ENCODE measurements at regions not wholly inside any gene's neighbourhood (a gene's known extent, or its start where the extent isn't known, plus 50 kb on each side); places are given as distances from the start of the nearest gene placed in this dataset.

DNA sequence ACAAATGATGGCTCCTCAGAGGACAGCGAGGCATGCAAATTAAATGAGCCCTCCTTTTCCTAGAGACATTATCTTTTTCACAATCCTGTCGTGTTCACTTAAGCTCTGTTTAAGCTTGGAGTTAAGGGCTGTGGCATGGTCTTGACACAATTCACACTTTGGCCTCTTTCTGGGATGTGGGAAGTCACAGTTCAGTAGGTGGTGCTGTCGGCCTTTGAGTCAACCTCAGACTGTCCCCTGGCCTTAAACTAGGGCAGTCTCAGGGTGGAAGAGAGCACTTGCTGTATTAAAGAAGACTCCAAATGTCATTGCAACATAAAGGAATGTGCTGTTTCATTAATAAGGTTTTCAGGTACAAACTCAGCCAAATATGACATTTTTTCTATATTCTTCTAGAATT, 351.0 kb downstream of the MCTP2 start:
- TF ChIP-seq, protein P1, sequence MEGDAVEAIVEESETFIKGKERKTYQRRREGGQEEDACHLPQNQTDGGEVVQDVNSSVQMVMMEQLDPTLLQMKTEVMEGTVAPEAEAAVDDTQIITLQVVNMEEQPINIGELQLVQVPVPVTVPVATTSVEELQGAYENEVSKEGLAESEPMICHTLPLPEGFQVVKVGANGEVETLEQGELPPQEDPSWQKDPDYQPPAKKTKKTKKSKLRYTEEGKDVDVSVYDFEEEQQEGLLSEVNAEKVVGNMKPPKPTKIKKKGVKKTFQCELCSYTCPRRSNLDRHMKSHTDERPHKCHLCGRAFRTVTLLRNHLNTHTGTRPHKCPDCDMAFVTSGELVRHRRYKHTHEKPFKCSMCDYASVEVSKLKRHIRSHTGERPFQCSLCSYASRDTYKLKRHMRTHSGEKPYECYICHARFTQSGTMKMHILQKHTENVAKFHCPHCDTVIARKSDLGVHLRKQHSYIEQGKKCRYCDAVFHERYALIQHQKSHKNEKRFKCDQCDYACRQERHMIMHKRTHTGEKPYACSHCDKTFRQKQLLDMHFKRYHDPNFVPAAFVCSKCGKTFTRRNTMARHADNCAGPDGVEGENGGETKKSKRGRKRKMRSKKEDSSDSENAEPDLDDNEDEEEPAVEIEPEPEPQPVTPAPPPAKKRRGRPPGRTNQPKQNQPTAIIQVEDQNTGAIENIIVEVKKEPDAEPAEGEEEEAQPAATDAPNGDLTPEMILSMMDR (IDR thresholded peaks at IDR 0.05; ENCODE audit: low read length), result peak; percentile 39
- TF ChIP-seq EZH2 (optimal IDR thresholded peaks at IDR 0.05; ENCODE audit: low read depth, low read length) (no peak), EZH2phosphoT487 (IDR thresholded peaks at IDR 0.05; ENCODE audit: low read length) (no peak)

Measured in MM.1S (cell line).